Epidermal melanocyte (primary cell): ENCODE measurements at regions not wholly inside any gene's neighbourhood (a gene's known extent, or its start where the extent isn't known, plus 50 kb on each side); places are given as distances from the start of the nearest gene placed in this dataset.

Experiments used
- DNase-seq: peaks from one replicate; pipeline ENCODE4 v3.0.0; 2011; ENCODE audit warnings: low spot score; ENCODE audit not compliant: insufficient read length

DNA sequence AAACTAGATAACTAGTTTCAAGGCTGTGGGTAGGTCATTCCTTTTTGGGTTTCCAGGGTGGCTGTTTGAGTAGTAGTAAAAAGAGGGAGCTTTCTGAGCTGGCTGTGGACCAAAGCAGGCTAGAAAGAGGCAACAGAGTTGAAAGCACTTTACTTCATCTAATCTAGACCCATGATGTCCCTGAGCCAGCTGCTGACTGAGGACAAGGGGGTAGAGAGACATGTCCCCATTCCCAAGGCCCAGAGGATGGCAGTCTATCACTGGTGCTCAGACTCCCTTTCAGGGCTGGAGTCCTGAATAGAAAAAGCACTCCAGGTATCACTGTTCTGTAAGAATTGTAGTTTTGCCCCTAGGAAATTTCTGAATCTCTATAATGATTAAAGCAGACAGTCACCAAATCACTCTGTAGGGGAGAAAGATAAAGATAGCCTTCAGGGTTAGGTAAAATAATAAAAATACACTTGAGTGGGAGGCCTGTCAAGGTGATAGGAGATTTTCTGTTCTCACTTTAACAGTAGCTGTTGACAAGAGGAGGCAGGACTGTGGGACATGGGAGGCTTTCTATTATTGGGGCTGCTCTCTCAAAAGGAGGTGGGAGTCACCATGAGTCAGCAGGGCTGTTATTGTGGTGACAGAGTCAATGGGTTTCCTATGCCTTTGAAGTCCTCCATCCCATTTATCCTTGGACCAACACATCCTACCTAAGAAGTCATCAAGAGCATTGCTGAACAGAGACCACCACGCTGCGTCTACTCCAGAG, 190.2 kb upstream of the MPHOSPH6 start:
- DNase-seq = no peak

- DNase-seq = no peak
These were observed 188.7 kb upstream of the MPHOSPH6 start for GRCh38 chr16:82358606-82359221.

- no peak for DNase-seq
These were observed 188.1 kb upstream of the MPHOSPH6 start for GRCh38 chr16:82358161-82358560.

- DNase-seq = no peak
These were observed 187.2 kb upstream of the MPHOSPH6 start for GRCh38 chr16:82357237-82357636.

GRCh38 chr16:82350560-82350959, 180.5 kb upstream of the MPHOSPH6 start:
- DNase-seq = no peak

GRCh38 chr16:82345318-82345717, 175.3 kb upstream of the MPHOSPH6 start:
- no peak for DNase-seq

- no peak for DNase-seq
These were observed 174.1 kb upstream of the MPHOSPH6 start for GRCh38 chr16:82344157-82344556.

GRCh38 chr16:82341146-82341669, 171.2 kb upstream of the MPHOSPH6 start:
- no peak for DNase-seq

DNA sequence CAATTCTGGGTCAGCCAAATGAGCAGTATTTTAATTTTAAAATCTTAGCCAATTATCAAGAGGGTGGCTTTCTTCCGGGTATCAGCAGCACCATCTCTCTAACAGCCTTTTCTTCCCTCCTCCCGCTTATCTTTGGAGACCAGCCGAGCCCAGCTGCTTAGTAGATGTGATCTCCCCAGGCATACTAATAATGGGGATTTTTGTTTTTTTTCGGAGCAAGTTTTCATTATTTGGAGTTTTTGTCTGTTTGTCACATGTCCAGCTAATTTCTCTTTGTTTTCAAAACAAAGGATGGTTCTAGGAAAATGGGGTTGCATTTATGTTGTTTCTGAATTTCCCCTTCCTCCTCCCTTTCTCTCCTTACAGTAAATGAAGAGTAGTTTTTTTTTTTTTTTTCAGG, 170.5 kb upstream of the MPHOSPH6 start:
- DNase-seq = no peak

DNA sequence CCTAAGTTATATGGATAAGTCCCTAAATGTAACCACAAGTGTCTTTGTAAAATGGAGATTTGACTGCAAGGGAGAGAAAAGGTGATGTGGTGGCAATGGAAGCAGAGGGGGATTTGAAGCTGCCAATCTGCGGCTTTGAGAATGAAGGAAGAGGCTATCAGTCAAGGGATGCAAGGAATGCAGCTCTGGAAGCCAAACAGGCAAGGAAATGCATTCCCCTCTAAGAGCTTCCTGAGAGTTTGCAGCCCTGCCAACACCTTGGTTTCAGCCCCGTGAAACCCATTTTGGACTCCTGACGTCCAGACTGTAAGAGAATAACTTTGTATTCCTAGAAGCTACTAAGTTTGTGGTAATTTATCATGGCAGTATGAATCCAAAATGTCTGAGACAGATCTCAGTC, 167.3 kb upstream of the MPHOSPH6 start:
- no peak for DNase-seq

DNA sequence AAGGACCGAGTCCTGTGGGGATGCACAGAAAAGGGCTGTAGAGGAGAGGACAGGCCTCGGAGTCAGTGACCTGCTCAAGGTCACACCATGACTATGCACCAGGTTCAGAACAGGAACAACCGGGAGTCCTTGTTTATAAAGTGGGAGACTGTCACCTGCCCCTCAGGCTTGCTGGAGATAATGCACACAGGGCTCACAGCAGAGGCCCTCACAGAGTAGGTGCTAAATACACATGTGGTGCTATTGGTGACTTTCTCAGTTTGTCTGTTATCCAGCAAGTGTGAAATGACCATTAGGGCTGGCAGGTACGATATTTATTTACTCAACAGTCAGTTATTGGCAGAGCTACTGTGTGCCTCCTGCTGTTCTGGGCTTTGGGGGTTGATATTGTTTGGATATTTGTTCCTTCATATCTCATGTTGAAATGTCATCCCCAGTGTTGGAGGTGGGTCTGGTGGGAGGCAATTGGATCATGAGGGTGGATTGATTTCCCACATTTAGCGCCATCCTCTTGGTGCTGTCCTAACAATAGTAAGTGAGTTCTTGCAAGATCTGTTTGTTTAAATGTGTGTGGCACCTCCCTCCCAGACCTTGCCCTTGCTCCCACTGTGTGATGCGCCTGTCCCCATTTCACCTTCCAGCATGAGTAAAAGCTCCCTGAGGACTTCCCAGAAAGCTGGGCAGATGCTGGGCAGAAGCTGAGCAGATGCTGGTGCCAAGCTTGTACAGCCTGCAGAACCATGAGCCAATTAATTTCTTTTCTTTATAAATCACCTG, 162.1 kb upstream of the MPHOSPH6 start:
- DNase-seq = no peak

DNA sequence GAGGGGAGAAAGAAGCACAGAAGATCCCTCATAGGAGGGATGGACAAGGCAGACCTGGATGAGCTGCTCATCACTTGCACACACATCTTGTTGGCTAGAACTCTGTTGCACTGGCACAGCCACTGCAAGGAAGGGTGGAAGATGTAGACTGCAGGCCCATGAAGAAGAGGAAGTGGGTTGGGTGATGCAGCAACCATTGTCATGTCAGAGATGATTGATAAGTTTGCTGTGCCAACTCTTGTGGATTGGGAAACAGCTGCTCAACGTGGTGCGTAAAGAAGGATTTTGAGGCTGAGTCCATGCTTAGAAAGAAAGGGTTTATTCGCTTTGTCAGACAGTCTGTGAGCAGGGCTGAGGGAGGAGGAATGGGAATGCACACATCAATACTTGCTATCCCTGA, 161.4 kb upstream of the MPHOSPH6 start:
- no peak for DNase-seq

GRCh38 chr16:82329504-82330192, 159.6 kb upstream of the MPHOSPH6 start:
- no peak for DNase-seq

DNA sequence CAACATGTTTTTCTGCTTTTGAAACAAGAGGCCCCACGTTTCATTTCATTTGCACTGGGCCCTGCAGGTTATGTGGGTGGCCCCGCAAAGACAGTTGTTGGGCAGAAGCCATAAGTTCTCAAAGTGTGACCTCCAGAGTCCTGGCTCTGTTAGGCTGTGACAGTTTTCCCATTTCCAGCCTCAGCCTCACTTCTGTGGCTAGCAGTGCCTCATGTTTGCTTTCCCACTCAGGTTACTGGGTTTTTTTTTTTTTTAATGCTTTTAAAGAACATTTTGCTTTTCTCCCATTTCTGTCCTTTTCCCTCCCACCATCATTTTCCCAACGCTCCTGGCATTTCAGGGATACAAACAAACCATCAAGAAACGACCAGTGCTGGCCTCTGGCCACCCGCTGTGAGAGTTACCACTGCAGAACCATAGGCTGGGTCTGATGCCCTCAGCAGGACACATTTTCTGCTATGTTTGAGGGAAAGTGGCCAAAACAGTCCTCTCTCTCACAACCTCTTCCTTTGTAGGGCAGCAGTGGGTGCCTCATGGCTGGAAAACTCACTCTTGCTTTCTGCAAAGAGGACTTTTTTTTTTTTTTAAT, 159.0 kb upstream of the MPHOSPH6 start:
- DNase-seq = no peak

- no peak for DNase-seq
These were observed 153.1 kb upstream of the MPHOSPH6 start for GRCh38 chr16:82323171-82323570.

GRCh38 chr16:82322177-82322576, 152.2 kb upstream of the MPHOSPH6 start:
- DNase-seq = no peak

GRCh38 chr16:82319038-82319437, 149.0 kb upstream of the MPHOSPH6 start:
- DNase-seq = no peak

- no peak for DNase-seq
These were observed 147.6 kb upstream of the MPHOSPH6 start for GRCh38 chr16:82317411-82318167.

- no peak for DNase-seq
These were observed 143.7 kb upstream of the MPHOSPH6 start for GRCh38 chr16:82313754-82314153.

GRCh38 chr16:82311528-82311927, 141.5 kb upstream of the MPHOSPH6 start:
- DNase-seq = no peak
